ENCODE measurements at regions not wholly inside any gene's neighbourhood (a gene's known extent, or its start where the extent isn't known, plus 50 kb on each side); places are given as distances from the start of the nearest gene placed in this dataset.
A peak's percentile ranks its signal among the peaks of the same experiment; 100 is the strongest.

DNA sequence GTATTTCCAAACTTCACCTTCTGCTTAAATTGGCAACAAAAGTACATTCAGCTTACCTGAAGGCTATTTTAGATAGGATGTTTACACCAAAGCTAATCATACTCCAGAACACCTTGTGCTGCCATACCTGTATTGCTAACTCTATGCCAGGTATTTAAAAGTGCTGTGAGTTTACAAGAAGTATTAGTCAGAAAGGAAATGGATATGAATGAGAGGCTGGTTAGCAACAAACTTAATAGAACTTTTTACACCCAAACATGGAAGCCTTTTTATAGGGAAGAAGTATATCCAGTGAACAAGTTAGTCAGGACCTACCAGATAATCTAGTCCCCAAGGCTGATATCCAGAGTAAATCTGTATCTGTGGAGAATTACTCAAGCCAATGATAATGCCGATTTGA is 131.2 kb upstream of the SPRY1 start:
- FAIRE-seq = peak; percentile 37

DNA sequence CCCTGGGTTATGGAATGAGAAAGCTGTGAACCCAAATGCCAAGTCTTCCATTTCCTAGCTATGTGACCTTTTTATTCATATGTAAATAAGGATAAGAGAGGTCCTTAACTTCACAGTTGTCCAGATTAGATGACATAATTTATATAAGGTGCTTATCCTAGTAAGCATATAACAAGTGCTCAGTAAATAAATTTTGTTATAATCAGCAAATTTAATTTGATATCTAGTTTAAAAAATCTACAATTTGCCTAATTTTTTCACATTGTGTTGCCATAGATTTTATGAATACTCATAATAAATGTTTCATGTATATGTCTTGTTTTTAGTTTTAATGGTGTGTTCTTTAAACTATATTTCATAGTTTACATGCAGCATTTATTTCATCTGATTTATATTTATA is 130.4 kb upstream of the SPRY1 start:
- Histone ChIP-seq H2AFZ (ENCODE audit: low read depth, low read length) (no peak overlapping the region), H3K4me2 (ENCODE audit: low read length) (no peak overlapping the region), H3K9ac (ENCODE audit: low read length) (no peak overlapping the region), H3K36me3 (ENCODE audit: insufficient read depth, low read length) (no peaks in the 10 kb centered on the region), H3K9me3 (ENCODE audit: insufficient read depth, low read depth, low read length) (no peaks in the 10 kb centered on the region), H3K4me3 (ENCODE audit: insufficient read depth, low read depth, low read length) (no peak overlapping the region), H3K79me2 (ENCODE audit: insufficient read depth, low read length) (no peaks in the 10 kb centered on the region), H3K27me3 (ENCODE audit: insufficient read depth, low read length) (no peaks in the 10 kb centered on the region), H3K4me1 (ENCODE audit: insufficient read depth, low read length) (no peaks in the 10 kb centered on the region), H3K27ac (ENCODE audit: low read depth, low read length) (no peak overlapping the region), H4K20me1 (ENCODE audit: insufficient read depth, low read length) (no peaks in the 10 kb centered on the region)
- no peak for TF ChIP-seq EZH2 (IDR thresholded peaks at IDR 0.05; ENCODE audit: insufficient read depth, low read length)
- FAIRE-seq (no peak), DNase-seq (ENCODE audit: low read depth) (no peak)
- Mint-ChIP-seq H3K9me3 (ENCODE audit: unreplicated experiment) (no peaks in the 10 kb centered on the region), H3K27ac (ENCODE audit: unreplicated experiment) (no peak overlapping the region), H3K27me3 (ENCODE audit: low read depth, unreplicated experiment) (no peaks in the 10 kb centered on the region), H3K36me3 (ENCODE audit: low read depth, unreplicated experiment) (no peaks in the 10 kb centered on the region), H3K4me3 (ENCODE audit: unreplicated experiment) (no peak overlapping the region), H3K4me1 (ENCODE audit: low read depth, unreplicated experiment) (no peaks in the 10 kb centered on the region)

More for the DNA sequence above, 131.2 kb upstream of the SPRY1 start:
- Mint-ChIP-seq H3K36me3 (ENCODE audit: low read depth, unreplicated experiment) (no peaks in the 10 kb centered on the region), H3K9me3 (ENCODE audit: unreplicated experiment) (no peaks in the 10 kb centered on the region), H3K4me1 (ENCODE audit: low read depth, unreplicated experiment) (no peaks in the 10 kb centered on the region), H3K4me3 (ENCODE audit: unreplicated experiment) (no peak overlapping the region), H3K27me3 (ENCODE audit: low read depth, unreplicated experiment) (no peaks in the 10 kb centered on the region), H3K27ac (ENCODE audit: unreplicated experiment) (no peak overlapping the region)
- H3K27ac ChIP-seq (ENCODE audit: low read depth, low read length) = no peak overlapping the region
- no peaks in the 10 kb centered on the region for H3K27me3 ChIP-seq (ENCODE audit: insufficient read depth, low read length)
- no peaks in the 10 kb centered on the region for H3K4me1 ChIP-seq (ENCODE audit: insufficient read depth, low read length)
- H2AFZ ChIP-seq (ENCODE audit: low read depth, low read length) = no peak overlapping the region
- H3K79me2 ChIP-seq (ENCODE audit: insufficient read depth, low read length) = no peaks in the 10 kb centered on the region
- DNase-seq (ENCODE audit: low read depth) = no peak
- H3K9me3 ChIP-seq (ENCODE audit: insufficient read depth, low read depth, low read length) = no peaks in the 10 kb centered on the region
- H3K36me3 ChIP-seq (ENCODE audit: insufficient read depth, low read length) = no peaks in the 10 kb centered on the region
- H3K4me2 ChIP-seq (ENCODE audit: low read length) = no peak overlapping the region
- no peak overlapping the region for H3K4me3 ChIP-seq (ENCODE audit: insufficient read depth, low read depth, low read length)
- H3K9ac ChIP-seq (ENCODE audit: low read length) = no peak overlapping the region
- TF ChIP-seq, protein P1, sequence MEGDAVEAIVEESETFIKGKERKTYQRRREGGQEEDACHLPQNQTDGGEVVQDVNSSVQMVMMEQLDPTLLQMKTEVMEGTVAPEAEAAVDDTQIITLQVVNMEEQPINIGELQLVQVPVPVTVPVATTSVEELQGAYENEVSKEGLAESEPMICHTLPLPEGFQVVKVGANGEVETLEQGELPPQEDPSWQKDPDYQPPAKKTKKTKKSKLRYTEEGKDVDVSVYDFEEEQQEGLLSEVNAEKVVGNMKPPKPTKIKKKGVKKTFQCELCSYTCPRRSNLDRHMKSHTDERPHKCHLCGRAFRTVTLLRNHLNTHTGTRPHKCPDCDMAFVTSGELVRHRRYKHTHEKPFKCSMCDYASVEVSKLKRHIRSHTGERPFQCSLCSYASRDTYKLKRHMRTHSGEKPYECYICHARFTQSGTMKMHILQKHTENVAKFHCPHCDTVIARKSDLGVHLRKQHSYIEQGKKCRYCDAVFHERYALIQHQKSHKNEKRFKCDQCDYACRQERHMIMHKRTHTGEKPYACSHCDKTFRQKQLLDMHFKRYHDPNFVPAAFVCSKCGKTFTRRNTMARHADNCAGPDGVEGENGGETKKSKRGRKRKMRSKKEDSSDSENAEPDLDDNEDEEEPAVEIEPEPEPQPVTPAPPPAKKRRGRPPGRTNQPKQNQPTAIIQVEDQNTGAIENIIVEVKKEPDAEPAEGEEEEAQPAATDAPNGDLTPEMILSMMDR (IDR thresholded peaks at IDR 0.05; ENCODE audit: insufficient read depth, low read depth, low read length) = no peak
- no peak for TF ChIP-seq EZH2 (IDR thresholded peaks at IDR 0.05; ENCODE audit: insufficient read depth, low read length)
- H4K20me1 ChIP-seq (ENCODE audit: insufficient read depth, low read length) = no peaks in the 10 kb centered on the region

DNA sequence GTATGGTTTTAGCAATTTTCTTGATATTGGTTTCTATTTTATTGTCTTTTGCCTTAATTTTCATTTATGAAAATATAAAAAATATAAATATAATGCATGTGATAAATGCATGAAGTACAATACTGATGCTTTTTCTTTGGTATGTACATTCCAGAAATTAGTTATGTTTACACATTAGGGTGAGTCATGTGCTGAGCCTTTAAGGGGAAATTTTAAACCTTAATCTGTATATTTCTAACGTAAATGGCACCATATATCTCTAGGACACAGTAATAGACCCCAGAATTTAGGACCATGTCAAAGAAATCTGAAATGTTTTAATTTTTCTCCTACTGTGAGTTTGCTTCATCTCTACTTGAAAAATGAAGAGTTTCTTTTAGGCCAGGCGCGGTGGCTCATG is 117.8 kb upstream of the SPRY1 start:
- H3K4me1 ChIP-seq (ENCODE audit: insufficient read depth, low read length) = no peaks in the 10 kb centered on the region
- no peaks in the 10 kb centered on the region for H3K79me2 ChIP-seq (ENCODE audit: insufficient read depth, low read length)
- no peak overlapping the region for H3K27ac ChIP-seq (ENCODE audit: low read depth, low read length)
- no peaks in the 10 kb centered on the region for H3K36me3 ChIP-seq (ENCODE audit: insufficient read depth, low read length)
- TF ChIP-seq, protein P1 (IDR thresholded peaks at IDR 0.05; ENCODE audit: insufficient read depth, low read depth, low read length) = no peak
- no peak for TF ChIP-seq EZH2 (IDR thresholded peaks at IDR 0.05; ENCODE audit: insufficient read depth, low read length)
- no peaks in the 10 kb centered on the region for H4K20me1 ChIP-seq (ENCODE audit: insufficient read depth, low read length)
- FAIRE-seq (no peak), DNase-seq (ENCODE audit: low read depth) (no peak)
- Mint-ChIP-seq H3K4me3 (ENCODE audit: unreplicated experiment) (no peak overlapping the region), H3K27ac (ENCODE audit: unreplicated experiment) (no peak overlapping the region), H3K9me3 (ENCODE audit: unreplicated experiment) (peaks cover 2% of the 10 kb centered on the region), H3K4me1 (ENCODE audit: low read depth, unreplicated experiment) (no peaks in the 10 kb centered on the region), H3K27me3 (ENCODE audit: low read depth, unreplicated experiment) (no peaks in the 10 kb centered on the region), H3K36me3 (ENCODE audit: low read depth, unreplicated experiment) (no peaks in the 10 kb centered on the region)
- H3K9me3 ChIP-seq (ENCODE audit: insufficient read depth, low read depth, low read length) = no peaks in the 10 kb centered on the region
- H3K27me3 ChIP-seq (ENCODE audit: insufficient read depth, low read length) = no peaks in the 10 kb centered on the region
- no peak overlapping the region for H3K9ac ChIP-seq (ENCODE audit: low read length)
- H2AFZ ChIP-seq (ENCODE audit: low read depth, low read length) = no peak overlapping the region
- no peak overlapping the region for H3K4me3 ChIP-seq (ENCODE audit: insufficient read depth, low read depth, low read length)
- H3K4me2 ChIP-seq (ENCODE audit: low read length) = no peak overlapping the region

Measured in astrocyte (in vitro differentiated cells and primary cell).